Liver (tissue), 2 donors: ENCODE measurements at regions not wholly inside any gene's neighbourhood (a gene's known extent, or its start where the extent isn't known, plus 50 kb on each side); places are given as distances from the start of the nearest gene placed in this dataset.

Experiments
- CTCF ChIP-seq: fragments of 150-350 bp; IDR thresholded peaks from 2 replicates; pipeline ENCODE4 v1.5.1; 2017; ENCODE audit warnings: improper control_type of control experiment, low read depth, low read length; ENCODE audit not compliant: missing input control
- REST ChIP-seq: IDR thresholded peaks from 2 replicates; pipeline ENCODE4 v1.6.1; 2016; ENCODE audit warnings: antibody characterized with exemption, mild to moderate bottlenecking
- donor health status: healthy.

GRCh38 chr21:35850029-35850428, 210.3 kb downstream of the SETD4 start:
- TF ChIP-seq REST (no peak), CTCF (no peak)
